CMK (cell line): ENCODE measurements at regions not wholly inside any gene's neighbourhood (a gene's known extent, or its start where the extent isn't known, plus 50 kb on each side); places are given as distances from the start of the nearest gene placed in this dataset.
A peak's percentile ranks its signal among the peaks of the same experiment; 100 is the strongest.
"Not testable (repeated sequence)": the region's sequence is repeated elsewhere in the genome, so short reads cannot be mapped to it uniquely, and the experiment has no call there.

Experiments
- DNase-seq: peaks from one replicate; pipeline ENCODE4 v3.0.0-alpha.2; 2010; ENCODE audit warnings: low read depth

GRCh38 chr7:142603870-142604448, 145.3 kb upstream of the PRSS1 start:
- DNase-seq, result peak; percentile 11

- no peak for DNase-seq
These were observed 146.5 kb upstream of the PRSS1 start for GRCh38 chr7:142602756-142603155.

- no peak for DNase-seq
These were observed 147.1 kb upstream of the PRSS1 start for GRCh38 chr7:142602183-142602582.

- no peak for DNase-seq
These were observed 151.0 kb upstream of the PRSS1 start for GRCh38 chr7:142598297-142598696.

- DNase-seq, result no peak
These were observed 151.7 kb upstream of the PRSS1 start for GRCh38 chr7:142597547-142597946.

- DNase-seq, result no peak
These were observed 153.3 kb upstream of the PRSS1 start for GRCh38 chr7:142595816-142596516.

GRCh38 chr7:142594078-142594477, 155.2 kb upstream of the PRSS1 start:
- DNase-seq, result no peak

- DNase-seq, result no peak
These were observed 156.2 kb upstream of the PRSS1 start for GRCh38 chr7:142593106-142593505.

GRCh38 chr7:142592664-142593063, 156.6 kb upstream of the PRSS1 start:
- DNase-seq, result no peak

- no peak for DNase-seq
These were observed 157.0 kb upstream of the PRSS1 start for GRCh38 chr7:142592231-142592630.

- DNase-seq, result no peak
These were observed 158.3 kb upstream of the PRSS1 start for GRCh38 chr7:142590830-142591457.

GRCh38 chr7:142590077-142590476, 159.2 kb upstream of the PRSS1 start:
- no peak for DNase-seq

- peak; percentile 1 for DNase-seq
These were observed 161.6 kb upstream of the PRSS1 start for GRCh38 chr7:142587578-142588191.

GRCh38 chr7:142586611-142587010, 162.7 kb upstream of the PRSS1 start:
- no peak for DNase-seq

- DNase-seq, result no peak
These were observed 163.8 kb upstream of the PRSS1 start for GRCh38 chr7:142585425-142585824.

- DNase-seq, result no peak
These were observed 164.5 kb upstream of the PRSS1 start for GRCh38 chr7:142584765-142585164.

GRCh38 chr7:142583446-142583845, 165.8 kb upstream of the PRSS1 start:
- no peak for DNase-seq

- no peak for DNase-seq
These were observed 166.9 kb upstream of the PRSS1 start for GRCh38 chr7:142582351-142582750.

- no peak for DNase-seq
These were observed 167.9 kb upstream of the PRSS1 start for GRCh38 chr7:142581341-142581740.

GRCh38 chr7:142579946-142580345, 169.3 kb upstream of the PRSS1 start:
- DNase-seq, result no peak

GRCh38 chr7:142575351-142575750, 173.9 kb upstream of the PRSS1 start:
- DNase-seq, result not testable (repeated sequence)

GRCh38 chr7:142571581-142571980, 177.7 kb upstream of the PRSS1 start:
- DNase-seq, result no peak

GRCh38 chr7:142569851-142570250, 179.4 kb upstream of the PRSS1 start:
- no peak for DNase-seq
